HG03060 (cell line): ENCODE measurements at regions not wholly inside any gene's neighbourhood (a gene's known extent, or its start where the extent isn't known, plus 50 kb on each side); places are given as distances from the start of the nearest gene placed in this dataset.
A peak's percentile ranks its signal among the peaks of the same experiment; 100 is the strongest.
"Not testable (repeated sequence)": the region's sequence is repeated elsewhere in the genome, so short reads cannot be mapped to it uniquely, and the experiment has no call there.

Experiments used
- ATAC-seq: cut with Tn5 transposase; IDR thresholded peaks from one replicate; pipeline ENCODE4 v1.9.1; 2021; ENCODE audit warnings: low read depth, moderate number of reproducible peaks; ENCODE audit not compliant: unreplicated experiment

- ATAC-seq = peak; percentile 69
Observed at GRCh38 chr13:62209529-62209928, 793.9 kb upstream of the PCDH20 start.

GRCh38 chr13:62207388-62207787 lies 791.7 kb upstream of the PCDH20 start:
- ATAC-seq = no peak

GRCh38 chr13:62206165-62206564 lies 790.5 kb upstream of the PCDH20 start:
- ATAC-seq = no peak

GRCh38 chr13:62205273-62205672 lies 789.6 kb upstream of the PCDH20 start:
- no peak for ATAC-seq

- ATAC-seq = no peak
Observed at GRCh38 chr13:62194371-62194770, 778.7 kb upstream of the PCDH20 start.

GRCh38 chr13:62193919-62194318 lies 778.3 kb upstream of the PCDH20 start:
- no peak for ATAC-seq

- ATAC-seq = no peak
Observed at GRCh38 chr13:62185631-62186255, 770.1 kb upstream of the PCDH20 start.

- no peak for ATAC-seq
Observed at GRCh38 chr13:62176051-62176450, 760.4 kb upstream of the PCDH20 start.

- ATAC-seq = no peak
Observed at GRCh38 chr13:62173958-62174357, 758.3 kb upstream of the PCDH20 start.

GRCh38 chr13:62171697-62172096 lies 756.0 kb upstream of the PCDH20 start:
- ATAC-seq = no peak

- ATAC-seq = no peak
Observed at GRCh38 chr13:62168891-62169290, 753.2 kb upstream of the PCDH20 start.

- ATAC-seq = no peak
Observed at GRCh38 chr13:62167650-62168172, 752.1 kb upstream of the PCDH20 start.

- ATAC-seq = no peak
Observed at GRCh38 chr13:62162860-62163259, 747.2 kb upstream of the PCDH20 start.

GRCh38 chr13:62158520-62158919 lies 742.9 kb upstream of the PCDH20 start:
- ATAC-seq = no peak

- ATAC-seq = not testable (repeated sequence)
Observed at GRCh38 chr13:62151724-62152123, 736.1 kb upstream of the PCDH20 start.

GRCh38 chr13:62142048-62142447 lies 726.4 kb upstream of the PCDH20 start:
- no peak for ATAC-seq

GRCh38 chr13:62139597-62139996 lies 723.9 kb upstream of the PCDH20 start:
- no peak for ATAC-seq

- no peak for ATAC-seq
Observed at GRCh38 chr13:62137629-62138405, 722.2 kb upstream of the PCDH20 start.

- no peak for ATAC-seq
Observed at GRCh38 chr13:62131604-62132003, 716.0 kb upstream of the PCDH20 start.

GRCh38 chr13:62130062-62130970 lies 714.7 kb upstream of the PCDH20 start:
- no peak for ATAC-seq

- ATAC-seq = no peak
Observed at GRCh38 chr13:62129000-62129551, 713.4 kb upstream of the PCDH20 start.
